Endodermal cell (in vitro differentiated cells): ENCODE measurements at regions not wholly inside any gene's neighbourhood (a gene's known extent, or its start where the extent isn't known, plus 50 kb on each side); places are given as distances from the start of the nearest gene placed in this dataset.

Source experiments
- DNase-seq: peaks from one replicate; pipeline ENCODE4 v3.0.0-alpha.2; 2017
- H3K27ac ChIP-seq: 2 replicates; pipeline ENCODE4 v1.5.1; 2013; ENCODE audit warnings: mild to moderate bottlenecking, low read depth, low read length, moderate library complexity
- H3K27me3 ChIP-seq: 2 replicates; pipeline ENCODE4 v1.6.1; 2013; ENCODE audit warnings: mild to moderate bottlenecking, low read length, moderate library complexity; ENCODE audit not compliant: insufficient read depth, control insufficient read depth, poor library complexity, severe bottlenecking
- H3K36me3 ChIP-seq: 2 replicates; pipeline ENCODE4 v1.7.0; 2013; ENCODE audit warnings: mild to moderate bottlenecking, low read length, moderate library complexity; ENCODE audit not compliant: control insufficient read depth, insufficient read depth
- H3K4me1 ChIP-seq: one replicate; pipeline ENCODE4 v1.7.0; 2013; ENCODE audit warnings: low read length; ENCODE audit not compliant: control insufficient read depth, insufficient read depth
- H3K4me3 ChIP-seq: 2 replicates; pipeline ENCODE4 v1.5.1; 2013; ENCODE audit warnings: mild to moderate bottlenecking, low read length, moderate library complexity
- H3K9ac ChIP-seq: 2 replicates; pipeline ENCODE4 v1.6.1; 2013; ENCODE audit warnings: mild to moderate bottlenecking, low read length, moderate library complexity; ENCODE audit not compliant: poor library complexity, severe bottlenecking; ENCODE audit errors: extremely low read depth
- H3K9me3 ChIP-seq: 2 replicates; pipeline ENCODE4 v1.6.1; 2013; ENCODE audit warnings: mild to moderate bottlenecking, low read length, moderate library complexity; ENCODE audit not compliant: control insufficient read depth
- H3K27ac Mint-ChIP-seq: 2 replicates; pipeline ENCODE4 v1.8.0; 2020; ENCODE audit warnings: mixed read lengths
- H3K27me3 Mint-ChIP-seq: 2 replicates; pipeline ENCODE4 v1.8.0; 2021; ENCODE audit warnings: mild to moderate bottlenecking, mixed read lengths; ENCODE audit not compliant: insufficient read depth
- H3K36me3 Mint-ChIP-seq: 2 replicates; pipeline ENCODE4 v1.8.0; 2020; ENCODE audit warnings: low read depth, mixed read lengths
- H3K4me1 Mint-ChIP-seq: 2 replicates; pipeline ENCODE4 v1.8.0; 2020; ENCODE audit warnings: mixed read lengths
- H3K4me3 Mint-ChIP-seq: 2 replicates; pipeline ENCODE4 v1.8.0; 2020; ENCODE audit warnings: mild to moderate bottlenecking, moderate library complexity, mixed read lengths
- H3K9me3 Mint-ChIP-seq: 2 replicates; pipeline ENCODE4 v1.8.0; 2020; ENCODE audit warnings: mild to moderate bottlenecking, mixed read lengths
- CTCF ChIP-seq: fragments of 200-600 bp; sonication (generic); conservative IDR thresholded peaks from 2 replicates; pipeline ENCODE4 v1.5.0; 2021; ENCODE audit warnings: antibody characterized with exemption, mild to moderate bottlenecking
- WGBS, 2 experiments: methylation state at CpG; one replicate each; pipeline versions ENCODE4 v1.1.5 to v1.1.7; 2013; ENCODE audit warnings: missing lambda C conversion rate in 2 of 2, mixed read lengths in 1 of 2; ENCODE audit not compliant: insufficient coverage in 1 of 2, insufficient read length in 1 of 2; 5-methylcytosine and 5-hydroxymethylcytosine counted together

GRCh38 chr5:75922480-75922879, 160.7 kb upstream of the SV2C start:
- no peak overlapping the region for H3K27ac ChIP-seq
- no peaks in the 10 kb centered on the region for H3K4me1 Mint-ChIP-seq
- no peak overlapping the region for H3K4me3 Mint-ChIP-seq
- no peaks in the 10 kb centered on the region for H3K9me3 ChIP-seq
- no peak overlapping the region for H3K27ac Mint-ChIP-seq
- peaks cover 11% of the 10 kb centered on the region for H3K27me3 ChIP-seq
- H3K27me3 Mint-ChIP-seq, result peaks cover 18% of the 10 kb centered on the region
- no peaks in the 10 kb centered on the region for H3K9me3 Mint-ChIP-seq
- no peaks in the 10 kb centered on the region for H3K4me1 ChIP-seq
- DNase-seq, result no peak
- no peaks in the 10 kb centered on the region for H3K36me3 ChIP-seq
- no peak overlapping the region for H3K4me3 ChIP-seq
- no peak overlapping the region for H3K9ac ChIP-seq
- no peaks in the 10 kb centered on the region for H3K36me3 Mint-ChIP-seq
- no peak for TF ChIP-seq CTCF

- no peaks in the 10 kb centered on the region for H3K4me1 Mint-ChIP-seq
These were observed 162.2 kb upstream of the SV2C start for GRCh38 chr5:75921011-75921410.

GRCh38 chr5:75916144-75916543, 167.0 kb upstream of the SV2C start:
- Mint-ChIP-seq H3K36me3 (no peaks in the 10 kb centered on the region), H3K4me3 (no peak overlapping the region), H3K27ac (no peak overlapping the region), H3K9me3 (no peaks in the 10 kb centered on the region), H3K4me1 (no peaks in the 10 kb centered on the region), H3K27me3 (peaks cover 30% of the 10 kb centered on the region)
- peaks cover 35% of the 10 kb centered on the region for H3K27me3 ChIP-seq
- WGBS, 2 experiments, result 50 to 55% methylated on average over 1 to 2 of the region's 2 CpGs
- no peak overlapping the region for H3K9ac ChIP-seq
- H3K36me3 ChIP-seq, result no peaks in the 10 kb centered on the region
- no peak overlapping the region for H3K27ac ChIP-seq
- H3K9me3 ChIP-seq, result no peaks in the 10 kb centered on the region
- DNase-seq, result no peak
- no peak for TF ChIP-seq CTCF
- H3K4me3 ChIP-seq, result no peak overlapping the region
- no peaks in the 10 kb centered on the region for H3K4me1 ChIP-seq

More at GRCh38 chr5:75921011-75921410, 162.2 kb upstream of the SV2C start:
- peaks cover 27% of the 10 kb centered on the region for H3K27me3 Mint-ChIP-seq
- H3K27ac Mint-ChIP-seq, result no peak overlapping the region
- WGBS, 2 experiments, result 92% methylated on average over 5 to 6 of the region's 6 CpGs
- no peak for TF ChIP-seq CTCF
- Histone ChIP-seq H3K9ac (no peak overlapping the region), H3K27me3 (peaks cover 17% of the 10 kb centered on the region), H3K4me3 (no peak overlapping the region), H3K36me3 (no peaks in the 10 kb centered on the region), H3K4me1 (no peaks in the 10 kb centered on the region), H3K9me3 (no peaks in the 10 kb centered on the region), H3K27ac (no peak overlapping the region)
- no peak for DNase-seq
- H3K36me3 Mint-ChIP-seq, result no peaks in the 10 kb centered on the region
- no peak overlapping the region for H3K4me3 Mint-ChIP-seq
- no peaks in the 10 kb centered on the region for H3K9me3 Mint-ChIP-seq
